H1 (cell line): ENCODE measurements at regions not wholly inside any gene's neighbourhood (a gene's known extent, or its start where the extent isn't known, plus 50 kb on each side); places are given as distances from the start of the nearest gene placed in this dataset.

ENCODE experiments used
- CTCF ChIA-PET: fragments of 300-600 bp; sonication (Branson Sonifier 250); formaldehyde crosslinking; loops from one replicate; lab custom pipeline; 2021; ENCODE audit not compliant: partially characterized antibody; lab: Charles Lee
- POLR2A ChIA-PET: fragments of 300-600 bp; sonication (Branson Sonifier 250); formaldehyde crosslinking; loops from one replicate; lab custom pipeline; 2021; ENCODE audit warnings: inconsistent platforms; ENCODE audit not compliant: partially characterized antibody; lab: Charles Lee
- DNase-seq, 2 experiments: peaks; one replicate each; pipeline versions ENCODE4 v3.0.0 to v3.0.0-alpha.2; 2010 to 2022; ENCODE audit warnings: low spot score in 2 of 2, low read depth in 1 of 2, mixed read lengths in 1 of 2
- FAIRE-seq: peaks from 2 replicates; lab custom pipeline; 2011; peaks lifted over from hg19 to GRCh38; lab: Jason Lieb, UNC
- H2AFZ ChIP-seq: 2 replicates; pipeline ENCODE4 v1.8.1; 2012; ENCODE audit warnings: low read length, inconsistent platforms
- H2AK5ac ChIP-seq: 2 replicates; pipeline ENCODE4 v1.6.1; 2013; ENCODE audit warnings: low read depth, low read length
- H2BK120ac ChIP-seq: replicated peaks from 2 replicates; pipeline ENCODE3; 2013; ENCODE audit warnings: low read depth, low read length, inconsistent platforms
- H2BK12ac ChIP-seq: 2 replicates; pipeline ENCODE4 v1.6.1; 2013; ENCODE audit warnings: low read depth, low read length
- H2BK15ac ChIP-seq: 2 replicates; pipeline ENCODE4 v1.6.1; 2013; ENCODE audit warnings: low read length
- H2BK20ac ChIP-seq: 2 replicates; pipeline ENCODE4 v1.6.1; 2013; ENCODE audit warnings: low read length
- H2BK5ac ChIP-seq: 2 replicates; pipeline ENCODE4 v1.6.1; 2013; ENCODE audit warnings: low read depth, low read length
- H3K14ac ChIP-seq: 2 replicates; pipeline ENCODE4 v1.6.1; 2013; ENCODE audit warnings: inconsistent platforms; ENCODE audit not compliant: insufficient read length
- H3K18ac ChIP-seq: 2 replicates; pipeline ENCODE4 v1.6.1; 2013; ENCODE audit warnings: low read length; ENCODE audit errors: extremely low read depth
- H3K23ac ChIP-seq: 2 replicates; pipeline ENCODE4 v1.6.1; 2013; ENCODE audit warnings: inconsistent platforms; ENCODE audit not compliant: insufficient read length
- H3K23me2 ChIP-seq: 2 replicates; pipeline ENCODE4 v1.6.1; 2013; ENCODE audit warnings: low read depth, low read length
- H3K27ac ChIP-seq: 2 replicates; pipeline ENCODE4 v1.6.1; 2011; ENCODE audit warnings: low read depth, low read length, inconsistent platforms
- H3K27me3 ChIP-seq, 4 experiments: replicated peaks in 1 of 4; 1 replicate in 1 of 4; 2 replicates in 3 of 4; pipeline versions ENCODE4 v1.6.1 to v1.8.1; 2011 to 2013; ENCODE audit warnings: low read length in 3 of 4, mild to moderate bottlenecking in 3 of 4, inconsistent platforms in 2 of 4, mixed read lengths in 2 of 4, moderate library complexity in 1 of 4; ENCODE audit not compliant: control insufficient read depth in 3 of 4, insufficient read depth in 3 of 4; ENCODE audit errors: extremely low read depth in 1 of 4
- H3K36me3 ChIP-seq, 4 experiments: 2 replicates each; pipeline versions ENCODE4 v1.6.1 to v1.8.1; 2011 to 2013; ENCODE audit warnings: mild to moderate bottlenecking in 4 of 4, low read length in 3 of 4, moderate library complexity in 2 of 4, control low read depth in 1 of 4, inconsistent platforms in 1 of 4; ENCODE audit not compliant: insufficient read depth in 4 of 4, control insufficient read depth in 2 of 4
- H3K4ac ChIP-seq: replicated peaks from 2 replicates; pipeline ENCODE3; 2013; ENCODE audit warnings: low read length, low read depth, mixed read lengths, inconsistent platforms; ENCODE audit not compliant: insufficient read length
- H3K4me1 ChIP-seq, 4 experiments: replicated peaks in 1 of 4; 1 replicate in 1 of 4; 2 replicates in 3 of 4; pipeline versions ENCODE4 v1.6.1 to v1.8.1; 2011 to 2013; ENCODE audit warnings: low read length in 3 of 4, inconsistent platforms in 2 of 4, mixed read lengths in 1 of 4; ENCODE audit not compliant: insufficient read depth in 4 of 4, control insufficient read depth in 3 of 4
- H3K4me2 ChIP-seq, 2 experiments: 2 replicates each; pipeline versions ENCODE4 v1.6.1 to v1.8.1; 2011 to 2013; ENCODE audit warnings: low read depth in 2 of 2, low read length in 2 of 2, control low read depth in 1 of 2, inconsistent platforms in 1 of 2, mild to moderate bottlenecking in 1 of 2; ENCODE audit not compliant: insufficient read depth in 1 of 2
- H3K4me3 ChIP-seq, 4 experiments: fragments of 200-600, 300-600 bp in 1 of 4; sonication (generic), shearing (Covaris generic), sonication (Bioruptor Twin) in 1 of 4; 2 replicates each; pipeline versions ENCODE4 v1.5.1 to v1.8.1; 2011 to 2016; ENCODE audit warnings: low read length in 4 of 4, low read depth in 3 of 4, control low read depth in 2 of 4, inconsistent platforms in 2 of 4, mild to moderate bottlenecking in 2 of 4, mixed read lengths in 1 of 4, moderate library complexity in 1 of 4; ENCODE audit not compliant: insufficient read depth in 2 of 4; ENCODE audit errors: extremely low read depth in 1 of 4
- H3K56ac ChIP-seq: replicated peaks from 2 replicates; pipeline ENCODE3; 2013; ENCODE audit warnings: low read depth, mild to moderate bottlenecking, mixed read lengths, low read length, inconsistent platforms; ENCODE audit not compliant: insufficient read length
- H3K79me1 ChIP-seq: 2 replicates; pipeline ENCODE4 v1.6.1; 2013; ENCODE audit warnings: low read depth, low read length, control low read depth
- H3K79me2 ChIP-seq, 2 experiments: 2 replicates each; pipeline versions ENCODE4 v1.6.1 to v1.8.1; 2012 to 2013; ENCODE audit warnings: low read length in 2 of 2, mild to moderate bottlenecking in 2 of 2, inconsistent platforms in 1 of 2; ENCODE audit not compliant: insufficient read depth in 2 of 2, control insufficient read depth in 1 of 2
- H3K9ac ChIP-seq, 4 experiments: replicated peaks in 1 of 4; 1 replicate in 1 of 4; 2 replicates in 3 of 4; pipeline versions ENCODE4 v1.6.1 to v1.8.1; 2011 to 2013; ENCODE audit warnings: low read depth in 3 of 4, low read length in 3 of 4, control low read depth in 2 of 4, mild to moderate bottlenecking in 2 of 4, moderate library complexity in 2 of 4, inconsistent platforms in 1 of 4; ENCODE audit errors: extremely low read depth in 1 of 4
- H3K9me3 ChIP-seq, 2 experiments: 2 replicates each; pipeline versions ENCODE4 v1.6.1 to v1.8.1; 2012 to 2013; ENCODE audit warnings: mild to moderate bottlenecking in 2 of 2, moderate library complexity in 2 of 2, control low read depth in 1 of 2, inconsistent platforms in 1 of 2, low read depth in 1 of 2, low read length in 1 of 2, mixed read lengths in 1 of 2; ENCODE audit not compliant: insufficient read depth in 2 of 2
- H4K20me1 ChIP-seq, 2 experiments: replicated peaks in 1 of 2; 2 replicates each; pipeline versions ENCODE3 to v1.8.1; 2011 to 2013; ENCODE audit warnings: inconsistent platforms in 2 of 2, low read length in 2 of 2, mild to moderate bottlenecking in 1 of 2; ENCODE audit not compliant: insufficient read depth in 2 of 2, control insufficient read depth in 1 of 2
- H4K5ac ChIP-seq: 2 replicates; pipeline ENCODE4 v1.6.1; 2013; ENCODE audit warnings: low read length, low read depth, mixed read lengths, inconsistent platforms; ENCODE audit not compliant: insufficient read length
- H4K8ac ChIP-seq: 2 replicates; pipeline ENCODE4 v1.8.0; 2013; ENCODE audit warnings: mild to moderate bottlenecking, moderate library complexity, low read length, inconsistent platforms; ENCODE audit not compliant: insufficient read depth; ENCODE audit errors: extremely low read depth
- H4K91ac ChIP-seq: replicated peaks from 2 replicates; pipeline ENCODE3; 2013; ENCODE audit warnings: low read length, mixed read lengths, inconsistent platforms; ENCODE audit not compliant: insufficient read length
- RNF2 ChIP-seq: fragments of 200-900, 300-1000 bp; sonication (generic); IDR thresholded peaks from 2 replicates; pipeline ENCODE4 v1.7.1; 2016; ENCODE audit warnings: borderline replicate concordance, low read depth, mild to moderate bottlenecking, antibody characterized with exemption, low read length; ENCODE audit not compliant: poor library complexity, severe bottlenecking; ENCODE audit errors: missing control alignments
- SIRT6 ChIP-seq: IDR thresholded peaks from one replicate; pipeline ENCODE4 v1.7.1; 2012; ENCODE audit warnings: low read length, inconsistent platforms
- WGBS, 2 experiments: shearing (Covaris generic) in 1 of 2; methylation state at CpG; one replicate each; pipeline versions ENCODE4 v1.1.6 to v1.1.7; 2013 to 2015; ENCODE audit warnings: low lambda C conversion rate in 2 of 2, mixed read lengths in 2 of 2, inconsistent platforms in 1 of 2, low coverage in 1 of 2, missing lambda C conversion rate in 1 of 2; ENCODE audit not compliant: insufficient replicate concordance in 2 of 2, insufficient coverage in 1 of 2, insufficient read length in 1 of 2; ENCODE audit errors: extremely low coverage in 1 of 2, missing lambda C conversion rate in 1 of 2; 5-methylcytosine and 5-hydroxymethylcytosine counted together

- no peak for FAIRE-seq
- no peak overlapping the region for H3K23ac ChIP-seq
- ChIA-PET POLR2A (interaction anchor here (0.6 to 2.2 kb wide), 5 partner anchors 10 to 509 kb away, joined by 3 to 9 read pairs (median 3); no protein-coding TSS in a partner anchor), CTCF (interaction anchor here (1.0 to 34.3 kb wide), 6 partner anchors 12 to 53 kb away, joined by 4 to 646 read pairs (median 8); no protein-coding TSS in a partner anchor)
- H2AK5ac ChIP-seq: no peak overlapping the region
- H2BK20ac ChIP-seq: no peak overlapping the region
- no peaks in the 10 kb centered on the region for H3K79me2 ChIP-seq
- H2BK120ac ChIP-seq: peak overlapping the region; percentile 13
- TF ChIP-seq SIRT6: no peak
- peak; percentile 26 for TF ChIP-seq RNF2
- no peaks in the 10 kb centered on the region for H3K36me3 ChIP-seq
- peak overlapping the region; percentile 63; the same call in 1 of the 2 replicates for H3K18ac ChIP-seq
- no peak overlapping the region for H3K56ac ChIP-seq
- H4K20me1 ChIP-seq: no peaks in the 10 kb centered on the region
- H3K27ac ChIP-seq: no peak overlapping the region
- H4K5ac ChIP-seq: no peak overlapping the region
- H3K4ac ChIP-seq: no peak overlapping the region
- no peaks in the 10 kb centered on the region for H3K79me1 ChIP-seq
- no peak overlapping the region for H2BK5ac ChIP-seq
- no peak overlapping the region for H2BK15ac ChIP-seq
- H3K14ac ChIP-seq: no peak overlapping the region
- no peak overlapping the region for H4K8ac ChIP-seq
- H4K91ac ChIP-seq: peak overlapping the region; percentile 18
- H2BK12ac ChIP-seq: no peak overlapping the region
- H3K9me3 ChIP-seq: no peaks in the 10 kb centered on the region
- peak overlapping the region; percentile 63 for H2AFZ ChIP-seq
- peak overlapping the region; percentile 34 to 58 (median 48); a peak in 5 of 8 replicates for H3K4me3 ChIP-seq
- no peak for DNase-seq
- H3K4me1 ChIP-seq: peaks cover 5 to 26% (median 15%) of the 10 kb centered on the region in 4 experiments; a peak in 6 of 7 replicates
- H3K27me3 ChIP-seq: peaks cover 2 to 7% (median 4%) of the 10 kb centered on the region in 4 experiments; a peak in 4 of 7 replicates
- WGBS, 2 experiments: 25% methylated on average over 5 of the region's 5 CpGs; no CpG with 5 or more reads in 1 of the 2 experiments
- 0 out of 7 replicates have a peak overlapping the region, but pooled peaks of 1 of the 4 experiments have one; percentile 9 for H3K9ac ChIP-seq
- peak overlapping the region; percentile 87 to 93 for H3K4me2 ChIP-seq
- peaks cover 12% of the 10 kb centered on the region for H3K23me2 ChIP-seq
These were observed 122.4 kb upstream of the HSD17B12 start for GRCh38 chr11:43558146-43558545.
